IPS-20b (cell line): ENCODE measurements at regions not wholly inside any gene's neighbourhood (a gene's known extent, or its start where the extent isn't known, plus 50 kb on each side); places are given as distances from the start of the nearest gene placed in this dataset.

Experiments
- H3K27ac ChIP-seq: one replicate; pipeline ENCODE4 v1.5.1; 2013; ENCODE audit warnings: low read length
- H3K27me3 ChIP-seq: 2 replicates; pipeline ENCODE4 v1.6.1; 2013; ENCODE audit warnings: mild to moderate bottlenecking, low read length, inconsistent platforms; ENCODE audit not compliant: insufficient read depth
- H3K36me3 ChIP-seq: 2 replicates; pipeline ENCODE4 v1.6.1; 2013; ENCODE audit warnings: low read depth, mild to moderate bottlenecking, inconsistent platforms, low read length, moderate library complexity; ENCODE audit not compliant: insufficient read depth
- H3K4me1 ChIP-seq: 2 replicates; pipeline ENCODE4 v1.6.1; 2013; ENCODE audit warnings: mild to moderate bottlenecking, control low read depth, inconsistent platforms, low read length, moderate library complexity; ENCODE audit not compliant: insufficient read depth
- H3K4me3 ChIP-seq: 2 replicates; pipeline ENCODE4 v1.5.1; 2013; ENCODE audit warnings: mild to moderate bottlenecking, low read length, inconsistent platforms
- H3K9ac ChIP-seq: 2 replicates; pipeline ENCODE4 v1.6.1; 2013; ENCODE audit warnings: low read depth, mild to moderate bottlenecking, inconsistent platforms, low read length, moderate library complexity
- H3K9me3 ChIP-seq: 2 replicates; pipeline ENCODE4 v1.6.1; 2013; ENCODE audit warnings: mild to moderate bottlenecking, low read depth, low read length, inconsistent platforms; ENCODE audit not compliant: insufficient read depth

GRCh38 chr18:73985855-73986625 is 161.6 kb downstream of the FBXO15 start:
- H3K27me3 ChIP-seq: no peaks in the 10 kb centered on the region
- no peak overlapping the region for H3K27ac ChIP-seq
- 0 out of 2 replicates have a peak, but pooled peaks cover 4% of the 10 kb centered on the region for H3K9me3 ChIP-seq
- H3K4me1 ChIP-seq: no peaks in the 10 kb centered on the region
- no peaks in the 10 kb centered on the region for H3K36me3 ChIP-seq
- no peak overlapping the region for H3K4me3 ChIP-seq
- H3K9ac ChIP-seq: no peak overlapping the region

- H3K9ac ChIP-seq: no peak overlapping the region
- H3K27ac ChIP-seq: no peak overlapping the region
- H3K4me3 ChIP-seq: no peak overlapping the region
- no peaks in the 10 kb centered on the region for H3K27me3 ChIP-seq
- no peaks in the 10 kb centered on the region for H3K36me3 ChIP-seq
- 0 out of 2 replicates have a peak, but pooled peaks cover 4% of the 10 kb centered on the region for H3K9me3 ChIP-seq
- H3K4me1 ChIP-seq: no peaks in the 10 kb centered on the region
Measured at GRCh38 chr18:73983970-73984369, 163.7 kb downstream of the FBXO15 start.

- Histone ChIP-seq H3K9ac (no peak overlapping the region), H3K27me3 (no peaks in the 10 kb centered on the region), H3K4me1 (no peaks in the 10 kb centered on the region), H3K4me3 (no peak overlapping the region), H3K36me3 (no peaks in the 10 kb centered on the region), H3K9me3 (0 out of 2 replicates have a peak, but pooled peaks cover 1% of the 10 kb centered on the region), H3K27ac (no peak overlapping the region)
Measured at GRCh38 chr18:73983496-73983895, 164.1 kb downstream of the FBXO15 start.

- no peaks in the 10 kb centered on the region for H3K4me1 ChIP-seq
- no peak overlapping the region for H3K4me3 ChIP-seq
- H3K9ac ChIP-seq: no peak overlapping the region
- no peak overlapping the region for H3K27ac ChIP-seq
- no peaks in the 10 kb centered on the region for H3K36me3 ChIP-seq
- no peaks in the 10 kb centered on the region for H3K9me3 ChIP-seq
- no peaks in the 10 kb centered on the region for H3K27me3 ChIP-seq
Measured at GRCh38 chr18:73981796-73982195, 165.8 kb downstream of the FBXO15 start.

GRCh38 chr18:73980289-73980979 is 167.2 kb downstream of the FBXO15 start:
- Histone ChIP-seq H3K36me3 (no peaks in the 10 kb centered on the region), H3K4me3 (no peak overlapping the region), H3K9me3 (no peaks in the 10 kb centered on the region), H3K4me1 (no peaks in the 10 kb centered on the region), H3K27ac (no peak overlapping the region), H3K9ac (no peak overlapping the region), H3K27me3 (no peaks in the 10 kb centered on the region)

GRCh38 chr18:73979742-73980141 is 167.9 kb downstream of the FBXO15 start:
- Histone ChIP-seq H3K4me3 (no peak overlapping the region), H3K4me1 (no peaks in the 10 kb centered on the region), H3K9ac (no peak overlapping the region), H3K27ac (no peak overlapping the region), H3K27me3 (no peaks in the 10 kb centered on the region), H3K36me3 (no peaks in the 10 kb centered on the region), H3K9me3 (no peaks in the 10 kb centered on the region)

GRCh38 chr18:73976433-73976832 is 171.2 kb downstream of the FBXO15 start:
- H3K4me1 ChIP-seq: no peaks in the 10 kb centered on the region
- H3K27ac ChIP-seq: no peak overlapping the region
- no peak overlapping the region for H3K9ac ChIP-seq
- no peaks in the 10 kb centered on the region for H3K9me3 ChIP-seq
- no peak overlapping the region for H3K4me3 ChIP-seq
- no peaks in the 10 kb centered on the region for H3K27me3 ChIP-seq
- no peaks in the 10 kb centered on the region for H3K36me3 ChIP-seq

- H3K4me1 ChIP-seq: no peaks in the 10 kb centered on the region
- no peaks in the 10 kb centered on the region for H3K9me3 ChIP-seq
- H3K4me3 ChIP-seq: no peak overlapping the region
- no peaks in the 10 kb centered on the region for H3K27me3 ChIP-seq
- H3K9ac ChIP-seq: no peak overlapping the region
- H3K36me3 ChIP-seq: no peaks in the 10 kb centered on the region
- H3K27ac ChIP-seq: no peak overlapping the region
Measured at GRCh38 chr18:73975266-73975665, 172.4 kb downstream of the FBXO15 start.

GRCh38 chr18:73973972-73974371 is 173.7 kb downstream of the FBXO15 start:
- H3K36me3 ChIP-seq: no peaks in the 10 kb centered on the region
- H3K4me3 ChIP-seq: no peak overlapping the region
- H3K9ac ChIP-seq: no peak overlapping the region
- no peaks in the 10 kb centered on the region for H3K9me3 ChIP-seq
- no peak overlapping the region for H3K27ac ChIP-seq
- H3K4me1 ChIP-seq: no peaks in the 10 kb centered on the region
- no peaks in the 10 kb centered on the region for H3K27me3 ChIP-seq

- Histone ChIP-seq H3K36me3 (no peaks in the 10 kb centered on the region), H3K9ac (no peak overlapping the region), H3K9me3 (no peaks in the 10 kb centered on the region; the same call in 1 of the 2 replicates), H3K27ac (no peak overlapping the region), H3K4me3 (no peak overlapping the region), H3K27me3 (no peaks in the 10 kb centered on the region), H3K4me1 (no peaks in the 10 kb centered on the region)
Measured at GRCh38 chr18:73966954-73967353, 180.7 kb downstream of the FBXO15 start.

GRCh38 chr18:73962256-73962655 is 185.4 kb downstream of the FBXO15 start:
- H3K9ac ChIP-seq: no peak overlapping the region
- H3K4me3 ChIP-seq: no peak overlapping the region
- H3K9me3 ChIP-seq: no peaks in the 10 kb centered on the region; the same call in 1 of the 2 replicates
- no peaks in the 10 kb centered on the region for H3K36me3 ChIP-seq
- H3K27me3 ChIP-seq: no peaks in the 10 kb centered on the region
- H3K27ac ChIP-seq: no peak overlapping the region
- peaks cover 5% of the 10 kb centered on the region; the same call in 1 of the 2 replicates for H3K4me1 ChIP-seq

GRCh38 chr18:73961804-73962203 is 185.8 kb downstream of the FBXO15 start:
- no peaks in the 10 kb centered on the region for H3K36me3 ChIP-seq

More at GRCh38 chr18:73961804-73962203, 185.8 kb downstream of the FBXO15 start:
- Histone ChIP-seq H3K4me1 (peaks cover 8% of the 10 kb centered on the region; the same call in 1 of the 2 replicates), H3K9ac (no peak overlapping the region), H3K4me3 (no peak overlapping the region), H3K27ac (no peak overlapping the region), H3K9me3 (no peaks in the 10 kb centered on the region; the same call in 1 of the 2 replicates), H3K27me3 (no peaks in the 10 kb centered on the region)
